ENCODE measurements at regions not wholly inside any gene's neighbourhood (a gene's known extent, or its start where the extent isn't known, plus 50 kb on each side); places are given as distances from the start of the nearest gene placed in this dataset.

DNA sequence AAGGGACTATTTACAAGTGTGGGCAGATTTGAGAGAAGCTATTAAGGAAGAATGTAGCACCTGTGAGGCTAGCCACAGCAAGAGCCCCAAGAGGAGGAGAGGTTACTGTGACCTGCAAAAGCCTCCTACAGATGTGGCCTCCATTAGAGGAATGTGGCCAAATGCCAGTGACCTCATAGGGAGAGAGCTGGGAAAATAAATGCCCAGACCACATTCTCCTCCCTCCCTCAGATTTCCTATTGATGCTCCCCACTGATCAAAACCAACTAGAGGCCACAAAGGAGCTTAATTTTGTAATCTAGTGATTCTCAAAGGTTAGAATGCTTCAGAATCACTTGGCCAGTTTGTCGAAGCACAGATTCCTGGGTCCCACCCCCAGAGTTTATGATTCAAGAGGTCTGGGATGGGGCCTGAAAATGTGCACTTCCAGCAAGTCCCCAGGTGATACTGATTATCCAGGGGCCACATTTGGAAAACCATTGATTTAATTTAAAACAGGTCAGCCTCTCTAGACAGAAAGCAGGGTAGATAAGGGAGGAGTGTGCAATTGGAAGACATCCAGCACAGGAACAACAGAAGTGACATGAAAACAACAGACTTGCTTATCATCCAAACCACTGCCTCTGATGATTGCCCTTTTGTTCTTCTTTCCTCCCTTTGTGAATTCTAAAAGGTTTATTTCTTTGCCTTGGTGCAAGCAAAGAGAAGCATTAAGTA lies 61.2 kb upstream of the RBBP8 start:
- no peak for DNase-seq

DNA sequence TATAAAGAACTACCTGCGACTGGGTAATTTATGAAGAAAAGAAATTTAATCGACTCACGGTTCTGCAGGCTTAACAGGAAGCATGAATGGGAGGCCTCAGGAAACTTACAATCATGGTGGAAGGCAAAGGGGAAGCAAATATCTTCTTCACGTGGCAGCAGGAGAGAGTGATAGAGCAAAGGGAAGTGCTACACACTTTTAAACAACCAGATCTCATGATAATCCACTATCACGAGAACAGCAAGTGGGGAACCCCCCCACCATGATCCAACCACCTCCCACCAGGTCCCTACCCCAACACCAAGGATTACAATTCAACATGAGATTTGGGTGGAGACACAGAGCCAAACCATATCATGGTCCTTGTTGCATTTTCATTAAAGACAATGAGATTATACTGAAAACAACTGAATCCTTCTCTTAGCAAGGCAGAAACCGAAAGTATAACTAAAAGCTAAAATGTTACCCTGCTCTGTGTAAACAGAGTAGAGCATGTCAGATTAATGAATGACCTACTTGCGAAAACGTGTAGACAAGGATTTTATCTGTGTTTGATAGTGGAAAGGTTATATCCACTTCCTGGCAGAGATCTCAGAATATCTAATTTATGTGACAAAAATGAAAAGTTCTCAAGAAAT lies 60.1 kb upstream of the RBBP8 start:
- peak; percentile 14 for DNase-seq

DNA sequence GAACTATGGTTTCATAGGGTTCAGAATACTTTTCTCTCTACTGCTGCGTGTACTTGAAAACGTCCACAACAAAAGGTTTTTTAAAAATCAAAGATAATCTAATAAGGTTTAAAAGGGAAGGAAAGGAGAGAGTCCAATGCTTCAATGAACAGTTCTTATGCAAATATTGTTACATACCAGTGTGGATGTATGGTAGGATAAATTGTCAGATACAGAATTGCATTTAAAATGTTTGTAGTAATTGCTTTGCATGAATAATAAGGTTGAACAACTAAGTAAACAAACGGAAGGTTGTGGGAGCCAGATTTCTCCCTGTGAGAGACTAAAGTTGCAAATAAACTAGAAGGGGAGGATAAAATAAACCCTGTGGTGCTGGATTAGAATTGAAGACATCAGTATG lies 53.8 kb upstream of the RBBP8 start:
- DNase-seq, result no peak

DNA sequence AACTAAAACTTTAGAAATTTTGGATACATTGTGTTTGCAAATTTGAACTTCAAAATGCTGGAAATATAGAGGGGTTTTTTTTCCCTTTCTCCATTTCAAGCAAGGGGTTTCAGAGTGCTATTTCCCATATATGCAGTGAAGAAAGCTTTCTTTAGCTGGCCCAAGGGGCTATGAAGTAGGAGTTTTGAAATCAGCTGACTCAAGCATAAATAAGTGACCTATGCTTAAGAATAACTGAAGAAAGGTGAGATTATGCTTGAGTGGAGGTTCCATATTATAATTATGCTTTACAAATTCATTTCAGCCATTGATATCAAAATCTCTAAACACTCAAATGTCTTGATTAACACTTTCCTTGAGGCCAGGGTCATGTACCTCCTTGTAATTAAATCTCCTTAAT lies 51.0 kb upstream of the RBBP8 start:
- no peak for DNase-seq

DNA sequence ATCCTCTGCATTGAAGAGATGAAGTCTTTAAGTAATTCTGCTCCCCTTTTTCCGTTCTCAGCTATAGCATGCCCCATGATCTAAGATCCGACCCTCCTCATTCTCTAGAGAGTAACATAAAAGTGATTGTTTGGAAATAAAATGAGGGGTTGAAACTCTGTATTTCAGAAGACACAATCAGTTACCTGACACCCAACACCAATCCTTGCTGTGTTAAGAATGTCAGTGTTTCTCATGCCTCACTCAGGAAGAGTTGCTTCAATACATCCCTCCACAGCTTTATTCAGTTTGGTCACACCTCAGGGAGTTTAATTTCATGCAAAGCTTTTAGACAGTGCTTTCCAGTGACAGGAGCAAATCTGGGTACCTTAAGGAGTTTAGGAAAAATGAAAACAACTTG lies 49.9 kb upstream of the RBBP8 start:
- DNase-seq, result no peak
